Heart left ventricle (tissue), 16 donors: ENCODE measurements at regions not wholly inside any gene's neighbourhood (a gene's known extent, or its start where the extent isn't known, plus 50 kb on each side); places are given as distances from the start of the nearest gene placed in this dataset.
A peak's percentile ranks its signal among the peaks of the same experiment; 100 is the strongest.

Experiments used
- ATAC-seq, 4 donors: fragments of 200-7000 bp; cut with Tn5 transposase; one replicate each; pipeline ENCODE4 v1.9.1; 2020 to 2022; ENCODE audit warnings: moderate library complexity in 4 of 4, mild to moderate bottlenecking in 3 of 4, moderate number of reproducible peaks in 1 of 4
- DNase-seq, 5 donors: peaks; one replicate each; pipeline ENCODE4 v3.0.0-alpha.2; 2020
- H3K27ac ChIP-seq, 12 donors: fragments of 200-600 bp; sonication (generic) in 4 of 12; one replicate each; pipeline versions ENCODE4 v1.5.0 to v1.8.0; 2016 to 2022; ENCODE audit warnings: mild to moderate bottlenecking in 2 of 12
- H3K27me3 ChIP-seq, 9 donors: fragments of 200-600 bp; sonication (generic) in 2 of 9; one replicate each; pipeline versions ENCODE4 v1.5.1 to v1.8.0; 2016 to 2022; ENCODE audit warnings: mild to moderate bottlenecking in 3 of 9
- H3K36me3 ChIP-seq, 9 donors: fragments of 200-600 bp; sonication (generic) in 2 of 9; one replicate each; pipeline versions ENCODE4 v1.5.0 to v1.8.0; 2018 to 2022; ENCODE audit warnings: mild to moderate bottlenecking in 2 of 9
- H3K4me1 ChIP-seq, 12 donors: fragments of 200-600 bp; sonication (generic) in 4 of 12; one replicate each; pipeline versions ENCODE4 v1.5.0 to v1.8.0; 2016 to 2022; ENCODE audit warnings: mild to moderate bottlenecking in 3 of 12
- H3K4me3 ChIP-seq, 12 donors: fragments of 200-600 bp; sonication (generic) in 4 of 12; one replicate each; pipeline versions ENCODE4 v1.5.0 to v1.8.0; 2017 to 2022; ENCODE audit warnings: mild to moderate bottlenecking in 9 of 12, moderate library complexity in 4 of 12
- H3K9me3 ChIP-seq, 12 donors: fragments of 200-600 bp; sonication (generic) in 4 of 12; one replicate each; pipeline versions ENCODE4 v1.5.0 to v1.8.0; 2016 to 2022; ENCODE audit warnings: mild to moderate bottlenecking in 1 of 12
- CTCF ChIP-seq, 12 donors: fragments of 200-600 bp; sonication (generic) in 4 of 12; IDR thresholded peaks; one replicate each; pipeline versions ENCODE4 v1.5.0 to v1.8.0; 2018 to 2022; ENCODE audit warnings: antibody characterized with exemption in 12 of 12, mild to moderate bottlenecking in 5 of 12
- POLR2A ChIP-seq, 2 donors: fragments of 450-650 bp; IDR thresholded peaks; one replicate each; pipeline ENCODE4 v1.6.1; 2017; ENCODE audit warnings: antibody characterized with exemption in 2 of 2, mild to moderate bottlenecking in 2 of 2, moderate library complexity in 2 of 2
- WGBS, 4 donors: extraction: QIAGEN DNeasy Blood & Tissue Kit in 2 of 4; methylation state at CpG; one replicate each; pipeline versions ENCODE4 v1.1.5 to v1.1.7; 2013 to 2018; 5-methylcytosine and 5-hydroxymethylcytosine counted together
- intact Hi-C, 10 donors: fragments of 100-400 bp; cut with DNase I; formaldehyde crosslinking; loops; one replicate each; pipeline versions ENCODE4 v1.11.1 to v1.14.2; 2022
- donor health status: ischemic (EF 13 %, LVEDD 7.1; RV severe dilation, severe dysfunction).
- donor health status: healthy with polysubstance abuse.
- donor health status: DM: no; HTN: yes; CAD: no.
- donor health status: DM: no; HTN: no; CAD: no.
- donor health status: ischemic (EF 25% LVEDD 6.9; RV normal size, moderate dysfunction).
- donor health status: ischemic (EF 25% LVEDD 5.7; RV mildly dilated, moderate dysfunction).
- donor health status: healthy.
- donor health status: DM: yes; HTN: yes; CAD: no.
- donor health status: ischemic (EF 35%, LVEDD 5.7; RV mildly dilated, moderate dysfunction).
- donor health status: nonischemic (EF 11% LVEDD 7.7; RV severe dilation, severe dysfunction).
- donor health status: DM: yes; HTN: yes; CAD: no.
- donor health status: PGD.
- donor health status: ischemic (EF 29% LVEDD 5.4; RV normal size, mild dysfunction).
- donor health status: nonischemic (EF 23%, LVEDD 6.1; RV moderate dilation, normal function).

- Histone ChIP-seq H3K4me3 (no peak overlapping the region), H3K4me1 (no peaks in the 10 kb centered on the region), H3K9me3 (no peaks in the 10 kb centered on the region), H3K36me3 (no peaks in the 10 kb centered on the region), H3K27ac (no peak overlapping the region), H3K27me3 (peaks cover 0 to 42% (median 4%) of the 10 kb centered on the region in 9 donors)
- ATAC-seq (peak in 3 of 4 donors; percentile 44 to 59 (median 53)), DNase-seq (peak in 3 of 5 donors; percentile 6 to 28 (median 19))
- WGBS, 4 donors = 27 to 38% (median 31%) methylated on average over 10 of the region's 10 CpGs
- intact Hi-C loops = no loop called here
- TF ChIP-seq POLR2A (IDR thresholded peaks at IDR 0.05) = no peak
- TF ChIP-seq CTCF (IDR thresholded peaks at IDR 0.05) = peak in 10 of 12 donors; percentile 7 to 41 (median 23)
These were observed 86.5 kb upstream of the FOXB1 start for GRCh38 chr15:59917504-59918157.

GRCh38 chr15:59906046-59906445, 98.1 kb upstream of the FOXB1 start:
- DNase-seq = no peak
- H3K4me1 ChIP-seq = no peaks in the 10 kb centered on the region
- no peak overlapping the region for H3K4me3 ChIP-seq
- 29 to 42% (median 40%) methylated on average over 1 of the region's 1 CpG for WGBS, 4 donors
- TF ChIP-seq CTCF (IDR thresholded peaks at IDR 0.05) = no peak
- H3K36me3 ChIP-seq = no peaks in the 10 kb centered on the region
- no peaks in the 10 kb centered on the region for H3K9me3 ChIP-seq
- no peak for ATAC-seq
- intact Hi-C loops = no loop called here
- H3K27ac ChIP-seq = no peak overlapping the region
- peaks cover 0 to 66% (median 29%) of the 10 kb centered on the region in 9 donors for H3K27me3 ChIP-seq

GRCh38 chr15:59905176-59905575, 98.9 kb upstream of the FOXB1 start:
- H3K4me3 ChIP-seq = no peak overlapping the region
- 28 to 35% (median 33%) methylated on average over 4 of the region's 4 CpGs for WGBS, 4 donors
- H3K4me1 ChIP-seq = no peaks in the 10 kb centered on the region
- H3K27me3 ChIP-seq = peaks cover 0 to 61% (median 33%) of the 10 kb centered on the region in 9 donors
- TF ChIP-seq CTCF (IDR thresholded peaks at IDR 0.05) = no peak
- no peak for TF ChIP-seq POLR2A (IDR thresholded peaks at IDR 0.05)
- DNase-seq (no peak), ATAC-seq (no peak)
- H3K27ac ChIP-seq = no peak overlapping the region
- no peaks in the 10 kb centered on the region for H3K36me3 ChIP-seq
- intact Hi-C loops = no loop called here
- H3K9me3 ChIP-seq = no peaks in the 10 kb centered on the region

- no peaks in the 10 kb centered on the region for H3K9me3 ChIP-seq
- H3K27me3 ChIP-seq = peaks cover 0 to 61% (median 35%) of the 10 kb centered on the region in 9 donors
- H3K4me1 ChIP-seq = no peaks in the 10 kb centered on the region
- no peak overlapping the region for H3K4me3 ChIP-seq
- H3K36me3 ChIP-seq = no peaks in the 10 kb centered on the region
- no peak for ATAC-seq
- no peak for TF ChIP-seq CTCF (IDR thresholded peaks at IDR 0.05)
- TF ChIP-seq POLR2A (IDR thresholded peaks at IDR 0.05) = no peak
- intact Hi-C loops = no loop called here
- H3K27ac ChIP-seq = no peak overlapping the region
- 12 to 26% (median 16%) methylated on average over 16 to 17 of the region's 17 CpGs for WGBS, 4 donors
- no peak for DNase-seq
These were observed 99.5 kb upstream of the FOXB1 start for GRCh38 chr15:59904450-59905135.
